ENCODE measurements at regions not wholly inside any gene's neighbourhood (a gene's known extent, or its start where the extent isn't known, plus 50 kb on each side); places are given as distances from the start of the nearest gene placed in this dataset.

- TF ChIP-seq CTCF (IDR thresholded peaks at IDR 0.05) (no peak), EZH2 (IDR thresholded peaks at IDR 0.05; ENCODE audit: borderline replicate concordance, insufficient read depth, low read depth, low read length, poor library complexity, severe bottlenecking) (no peak)
Measured at GRCh38 chr3:166435469-166436057, 598.3 kb upstream of the BCHE start.
